ENCODE measurements at regions not wholly inside any gene's neighbourhood (a gene's known extent, or its start where the extent isn't known, plus 50 kb on each side); places are given as distances from the start of the nearest gene placed in this dataset.

DNA sequence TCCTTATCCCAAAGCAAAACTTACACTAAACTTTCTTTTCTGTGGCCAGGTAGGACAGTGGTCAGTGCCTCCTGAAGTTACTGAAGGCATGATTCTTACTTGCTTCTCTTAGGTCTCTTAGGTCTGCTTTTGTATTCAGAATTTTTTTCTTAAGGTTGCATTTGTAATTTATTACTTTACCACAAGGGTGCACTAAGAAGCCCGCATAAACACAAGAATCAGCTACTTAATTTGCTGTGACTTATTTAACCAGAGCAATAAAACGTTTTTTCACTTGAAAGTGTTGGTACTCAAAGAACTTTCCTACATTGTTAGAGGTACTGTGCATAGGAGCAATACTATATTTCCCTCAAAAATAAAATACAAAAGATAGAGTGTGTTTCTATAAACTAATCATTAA, 75.4 kb upstream of the LAMA2 start:
- no peaks in the 10 kb centered on the region for H3K27me3 Mint-ChIP-seq
- no peaks in the 10 kb centered on the region for H3K4me1 Mint-ChIP-seq
- no peaks in the 10 kb centered on the region for H3K36me3 Mint-ChIP-seq (ENCODE audit: low read depth)
- no peaks in the 10 kb centered on the region for H3K9me3 Mint-ChIP-seq
- intact Hi-C loops (cut with micrococcal nuclease): loop anchor here (1.0 to 2.0 kb wide), 2 partner anchors 445 to 563 kb away; no protein-coding TSS in a partner anchor
- ATAC-seq (ENCODE audit: low read depth) (no peak), DNase-seq (no peak)
- ChIA-PET CTCF (interaction anchor here (1.0 to 2.9 kb wide), 3 partner anchors 12 to 563 kb away, joined by 3 to 22 read pairs (median 6); no protein-coding TSS in a partner anchor), POLR2A (no interaction called here)
- no peak overlapping the region for H3K27ac Mint-ChIP-seq
- no peak overlapping the region for H3K4me3 Mint-ChIP-seq
- TF ChIP-seq, protein P1, sequence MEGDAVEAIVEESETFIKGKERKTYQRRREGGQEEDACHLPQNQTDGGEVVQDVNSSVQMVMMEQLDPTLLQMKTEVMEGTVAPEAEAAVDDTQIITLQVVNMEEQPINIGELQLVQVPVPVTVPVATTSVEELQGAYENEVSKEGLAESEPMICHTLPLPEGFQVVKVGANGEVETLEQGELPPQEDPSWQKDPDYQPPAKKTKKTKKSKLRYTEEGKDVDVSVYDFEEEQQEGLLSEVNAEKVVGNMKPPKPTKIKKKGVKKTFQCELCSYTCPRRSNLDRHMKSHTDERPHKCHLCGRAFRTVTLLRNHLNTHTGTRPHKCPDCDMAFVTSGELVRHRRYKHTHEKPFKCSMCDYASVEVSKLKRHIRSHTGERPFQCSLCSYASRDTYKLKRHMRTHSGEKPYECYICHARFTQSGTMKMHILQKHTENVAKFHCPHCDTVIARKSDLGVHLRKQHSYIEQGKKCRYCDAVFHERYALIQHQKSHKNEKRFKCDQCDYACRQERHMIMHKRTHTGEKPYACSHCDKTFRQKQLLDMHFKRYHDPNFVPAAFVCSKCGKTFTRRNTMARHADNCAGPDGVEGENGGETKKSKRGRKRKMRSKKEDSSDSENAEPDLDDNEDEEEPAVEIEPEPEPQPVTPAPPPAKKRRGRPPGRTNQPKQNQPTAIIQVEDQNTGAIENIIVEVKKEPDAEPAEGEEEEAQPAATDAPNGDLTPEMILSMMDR (IDR thresholded peaks at IDR 0.05): no peak

- ChIA-PET POLR2A (no interaction called here), CTCF (no interaction called here)
- H3K36me3 Mint-ChIP-seq (ENCODE audit: low read depth): no peaks in the 10 kb centered on the region
- DNase-seq (no peak), ATAC-seq (ENCODE audit: low read depth) (no peak)
- intact Hi-C loops (cut with micrococcal nuclease): loop anchor here (2.0 kb wide), 1 partner anchor 565 kb away; no protein-coding TSS in a partner anchor
- no peaks in the 10 kb centered on the region for H3K9me3 Mint-ChIP-seq
- TF ChIP-seq, protein P1 (IDR thresholded peaks at IDR 0.05): no peak
- no peaks in the 10 kb centered on the region for H3K4me1 Mint-ChIP-seq
- H3K27ac Mint-ChIP-seq: no peak overlapping the region
- no peaks in the 10 kb centered on the region for H3K27me3 Mint-ChIP-seq
- H3K4me3 Mint-ChIP-seq: no peak overlapping the region
Measured at GRCh38 chr6:128806261-128806660, 76.7 kb upstream of the LAMA2 start.

DNA sequence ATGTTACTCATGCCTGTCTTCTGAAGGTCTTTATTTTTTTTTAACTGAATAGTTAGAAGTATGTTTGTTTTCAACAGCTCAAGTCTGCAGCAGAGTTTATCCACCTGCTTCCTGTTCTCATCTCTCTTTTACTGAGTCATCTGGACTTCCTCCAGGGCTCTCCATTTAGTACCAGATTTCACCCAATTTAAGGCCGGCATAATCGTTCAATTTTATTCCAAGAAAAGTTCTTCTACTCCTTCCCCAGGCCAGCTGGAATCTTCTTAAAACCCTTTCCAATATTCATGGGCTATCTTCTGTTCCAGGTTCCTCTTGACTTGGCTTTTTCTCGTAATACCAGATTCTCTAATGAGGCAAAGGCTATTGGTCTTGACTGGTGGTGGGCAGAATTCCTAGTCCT, 79.0 kb upstream of the LAMA2 start:
- intact Hi-C loops (cut with micrococcal nuclease): no loop called here
- H3K4me1 Mint-ChIP-seq: no peaks in the 10 kb centered on the region
- no peaks in the 10 kb centered on the region for H3K9me3 Mint-ChIP-seq
- ChIA-PET CTCF (no interaction called here), POLR2A (interaction anchor here (0.6 kb wide), 1 partner anchor 417 kb away, joined by 3 read pairs; no protein-coding TSS in a partner anchor)
- no peak overlapping the region for H3K27ac Mint-ChIP-seq
- TF ChIP-seq, protein P1 (IDR thresholded peaks at IDR 0.05): no peak
- H3K4me3 Mint-ChIP-seq: no peak overlapping the region
- H3K27me3 Mint-ChIP-seq: no peaks in the 10 kb centered on the region
- H3K36me3 Mint-ChIP-seq (ENCODE audit: low read depth): no peaks in the 10 kb centered on the region
- DNase-seq (no peak), ATAC-seq (ENCODE audit: low read depth) (no peak)

DNA sequence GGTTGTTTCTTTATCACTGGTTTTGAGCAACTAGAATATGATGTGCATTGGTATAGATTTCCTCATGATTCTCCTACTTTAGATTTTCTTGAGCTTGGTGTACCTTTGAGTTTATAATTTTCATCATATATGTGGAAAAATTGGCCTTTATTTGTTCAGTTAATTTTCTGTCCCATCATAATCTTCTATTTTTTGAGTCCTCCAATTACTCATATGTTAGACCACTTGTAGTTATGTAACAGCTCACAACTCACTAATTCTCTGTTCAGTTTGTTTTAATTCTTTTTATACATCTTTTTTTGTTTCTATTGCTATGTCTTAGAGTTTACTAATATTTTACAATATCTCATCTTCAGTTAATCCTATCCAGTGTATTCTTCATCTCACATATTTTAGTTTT, 81.3 kb upstream of the LAMA2 start:
- POLR2A ChIA-PET: no interaction called here
- no peaks in the 10 kb centered on the region for H3K9me3 Mint-ChIP-seq
- no peaks in the 10 kb centered on the region for H3K36me3 Mint-ChIP-seq (ENCODE audit: low read depth)
- CTCF ChIA-PET: no interaction called here
- no peak overlapping the region for H3K27ac Mint-ChIP-seq
- ATAC-seq (ENCODE audit: low read depth) (no peak), DNase-seq (no peak)
- H3K4me3 Mint-ChIP-seq: no peak overlapping the region
- no peaks in the 10 kb centered on the region for H3K27me3 Mint-ChIP-seq
- H3K4me1 Mint-ChIP-seq: no peaks in the 10 kb centered on the region
- TF ChIP-seq, protein P1 (IDR thresholded peaks at IDR 0.05): no peak
- intact Hi-C loops (cut with micrococcal nuclease): no loop called here

DNA sequence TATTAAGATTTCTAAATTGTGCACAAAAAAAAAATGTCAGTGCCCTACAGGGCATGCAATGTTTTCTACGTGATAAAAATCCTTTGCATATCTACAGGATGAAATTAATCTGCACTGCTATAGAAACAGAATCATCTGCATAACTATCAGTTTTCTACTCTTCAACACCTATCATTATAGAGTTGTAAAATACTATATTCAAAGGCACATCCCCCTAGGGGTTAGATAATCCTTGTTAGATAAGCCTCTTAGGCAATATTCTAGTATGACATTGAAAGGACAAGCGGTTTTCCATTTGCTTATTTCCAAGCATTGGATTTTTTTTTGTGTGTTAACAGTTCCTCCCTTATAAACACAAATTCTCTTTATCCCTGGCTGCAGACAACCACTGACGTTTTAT, 98.7 kb upstream of the LAMA2 start:
- no peak for DNase-seq
- no peak overlapping the region for H3K4me3 Mint-ChIP-seq
- ATAC-seq (ENCODE audit: low read depth): no peak
- H3K36me3 Mint-ChIP-seq (ENCODE audit: low read depth): no peaks in the 10 kb centered on the region
- ChIA-PET POLR2A (no interaction called here), CTCF (no interaction called here)
- H3K4me1 Mint-ChIP-seq: no peaks in the 10 kb centered on the region
- intact Hi-C loops (cut with micrococcal nuclease): no loop called here
- H3K27me3 Mint-ChIP-seq: no peaks in the 10 kb centered on the region
- H3K9me3 Mint-ChIP-seq: peaks cover 5% of the 10 kb centered on the region
- TF ChIP-seq, protein P1 (IDR thresholded peaks at IDR 0.05): no peak
- no peak overlapping the region for H3K27ac Mint-ChIP-seq
